ENCODE measurements at regions not wholly inside any gene's neighbourhood (a gene's known extent, or its start where the extent isn't known, plus 50 kb on each side); places are given as distances from the start of the nearest gene placed in this dataset.

DNA sequence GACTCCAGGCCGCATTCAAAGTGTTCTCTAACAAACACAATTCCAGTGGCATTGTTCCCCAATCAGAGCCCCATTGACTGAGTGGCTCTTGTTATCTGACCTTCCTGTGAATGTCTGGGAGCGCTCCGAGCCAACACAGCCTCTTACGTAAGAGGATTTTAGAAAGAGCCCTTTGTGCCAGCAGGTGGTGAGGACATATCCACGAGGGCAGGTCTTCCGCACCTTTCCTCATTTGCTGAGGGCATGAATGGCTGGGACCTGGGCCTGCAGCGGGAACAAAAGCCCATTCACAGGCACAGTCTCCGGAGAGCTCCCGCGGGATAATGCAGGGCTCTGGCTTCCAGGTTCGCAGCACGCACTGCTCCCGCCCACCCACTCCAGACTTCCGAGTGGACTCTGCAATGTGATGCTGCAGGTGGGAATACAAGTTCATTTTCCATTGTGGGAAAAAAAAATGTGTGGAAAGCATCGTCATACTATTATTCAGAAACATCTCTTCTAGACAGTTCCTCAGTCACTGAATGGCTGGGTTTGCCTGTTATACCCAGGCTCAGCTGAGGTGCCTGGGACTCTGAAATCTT is 295.0 kb upstream of the IGFBP3 start:
- H3K4me3 ChIP-seq (ENCODE audit: low read length in 3 of 3), result no peak overlapping the region
- no peak for DNase-seq
- no peak overlapping the region for H3K27ac ChIP-seq (ENCODE audit: low read depth in 2 of 2, low read length in 2 of 2)
- H3K9ac ChIP-seq (ENCODE audit: low read length in 3 of 3), result no peak overlapping the region
- no peaks in the 10 kb centered on the region for H3K4me1 ChIP-seq (ENCODE audit: control insufficient read depth in 2 of 3, insufficient read depth in 2 of 3, low read depth in 1 of 3, low read length in 3 of 3)
- H3K27me3 ChIP-seq (ENCODE audit: control insufficient read depth, insufficient read depth, low read length), result no peaks in the 10 kb centered on the region
- FAIRE-seq, result no peak
- intact Hi-C loops (cut with DNase I), result no loop called here
- TF ChIP-seq, protein P1, sequence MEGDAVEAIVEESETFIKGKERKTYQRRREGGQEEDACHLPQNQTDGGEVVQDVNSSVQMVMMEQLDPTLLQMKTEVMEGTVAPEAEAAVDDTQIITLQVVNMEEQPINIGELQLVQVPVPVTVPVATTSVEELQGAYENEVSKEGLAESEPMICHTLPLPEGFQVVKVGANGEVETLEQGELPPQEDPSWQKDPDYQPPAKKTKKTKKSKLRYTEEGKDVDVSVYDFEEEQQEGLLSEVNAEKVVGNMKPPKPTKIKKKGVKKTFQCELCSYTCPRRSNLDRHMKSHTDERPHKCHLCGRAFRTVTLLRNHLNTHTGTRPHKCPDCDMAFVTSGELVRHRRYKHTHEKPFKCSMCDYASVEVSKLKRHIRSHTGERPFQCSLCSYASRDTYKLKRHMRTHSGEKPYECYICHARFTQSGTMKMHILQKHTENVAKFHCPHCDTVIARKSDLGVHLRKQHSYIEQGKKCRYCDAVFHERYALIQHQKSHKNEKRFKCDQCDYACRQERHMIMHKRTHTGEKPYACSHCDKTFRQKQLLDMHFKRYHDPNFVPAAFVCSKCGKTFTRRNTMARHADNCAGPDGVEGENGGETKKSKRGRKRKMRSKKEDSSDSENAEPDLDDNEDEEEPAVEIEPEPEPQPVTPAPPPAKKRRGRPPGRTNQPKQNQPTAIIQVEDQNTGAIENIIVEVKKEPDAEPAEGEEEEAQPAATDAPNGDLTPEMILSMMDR (IDR thresholded peaks at IDR 0.05; ENCODE audit: borderline replicate concordance, extremely low read depth, insufficient read depth), result no peak
- H3K9me3 ChIP-seq (ENCODE audit: control insufficient read depth in 2 of 3, insufficient read depth in 1 of 3, low read length in 3 of 3), result no peaks in the 10 kb centered on the region
- no peaks in the 10 kb centered on the region for H3K36me3 ChIP-seq (ENCODE audit: control insufficient read depth in 2 of 3, insufficient read depth in 3 of 3, low read length in 3 of 3)

DNA sequence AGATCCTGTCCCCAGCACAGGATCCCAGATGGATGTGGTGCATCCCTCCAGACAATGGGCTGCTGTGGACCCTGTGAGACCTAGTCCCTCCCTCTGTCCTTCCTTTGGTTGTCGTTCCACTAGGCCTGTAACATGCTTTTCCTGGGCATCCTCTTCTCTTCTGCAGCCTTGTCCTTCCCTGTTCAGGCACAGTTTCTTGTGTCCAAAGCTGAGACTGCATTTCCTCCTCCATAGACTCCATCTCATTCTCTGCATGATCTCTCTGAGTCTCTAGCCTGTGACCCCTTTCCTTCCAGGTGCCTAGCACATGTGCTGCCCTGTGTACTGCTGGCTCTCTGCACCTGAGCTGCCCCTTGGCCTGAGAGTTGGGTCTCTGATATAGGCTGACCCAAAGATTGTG is 293.5 kb upstream of the IGFBP3 start:
- no peak for DNase-seq
- no peak overlapping the region for H3K4me3 ChIP-seq (ENCODE audit: low read length in 3 of 3)
- no peaks in the 10 kb centered on the region for H3K27me3 ChIP-seq (ENCODE audit: control insufficient read depth, insufficient read depth, low read length)
- H3K27ac ChIP-seq (ENCODE audit: low read depth in 2 of 2, low read length in 2 of 2), result no peak overlapping the region
- intact Hi-C loops (cut with DNase I), result no loop called here
- FAIRE-seq, result no peak
- no peaks in the 10 kb centered on the region for H3K4me1 ChIP-seq (ENCODE audit: control insufficient read depth in 2 of 3, insufficient read depth in 2 of 3, low read depth in 1 of 3, low read length in 3 of 3)
- H3K36me3 ChIP-seq (ENCODE audit: control insufficient read depth in 2 of 3, insufficient read depth in 3 of 3, low read length in 3 of 3), result no peaks in the 10 kb centered on the region
- TF ChIP-seq, protein P1 (IDR thresholded peaks at IDR 0.05; ENCODE audit: borderline replicate concordance, extremely low read depth, insufficient read depth), result no peak
- no peak overlapping the region for H3K9ac ChIP-seq (ENCODE audit: low read length in 3 of 3)
- H3K9me3 ChIP-seq (ENCODE audit: control insufficient read depth in 2 of 3, insufficient read depth in 1 of 3, low read length in 3 of 3), result no peaks in the 10 kb centered on the region

DNA sequence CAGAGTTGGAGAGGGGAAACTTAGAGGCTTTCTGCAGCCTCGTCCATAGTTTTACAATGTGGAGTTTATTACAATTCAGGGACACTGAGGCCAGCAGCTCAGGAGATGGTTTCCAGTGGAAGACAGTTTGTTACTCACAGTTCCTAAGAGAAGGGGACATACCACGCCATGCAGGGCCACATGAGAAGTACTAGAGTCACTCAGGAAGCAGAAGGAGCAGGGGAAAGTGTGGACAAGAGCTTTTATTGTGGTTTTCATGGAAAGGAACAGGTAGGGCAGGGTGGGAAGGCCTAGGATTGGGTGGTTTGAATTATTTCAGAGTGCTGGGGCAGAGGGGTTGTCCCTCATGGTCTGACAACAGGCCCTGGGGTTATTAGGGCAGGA is 292.1 kb upstream of the IGFBP3 start:
- Histone ChIP-seq H3K27me3 (ENCODE audit: control insufficient read depth, insufficient read depth, low read length) (no peaks in the 10 kb centered on the region), H3K9ac (ENCODE audit: low read length in 3 of 3) (no peak overlapping the region), H3K4me1 (ENCODE audit: control insufficient read depth in 2 of 3, insufficient read depth in 2 of 3, low read depth in 1 of 3, low read length in 3 of 3) (peaks cover 0 to 3% (median 2%) of the 10 kb centered on the region in 3 donors), H3K36me3 (ENCODE audit: control insufficient read depth in 2 of 3, insufficient read depth in 3 of 3, low read length in 3 of 3) (no peaks in the 10 kb centered on the region), H3K27ac (ENCODE audit: low read depth in 2 of 2, low read length in 2 of 2) (no peak overlapping the region), H3K9me3 (ENCODE audit: control insufficient read depth in 2 of 3, insufficient read depth in 1 of 3, low read length in 3 of 3) (no peaks in the 10 kb centered on the region), H3K4me3 (ENCODE audit: low read length in 3 of 3) (no peak overlapping the region)
- intact Hi-C loops (cut with DNase I), result no loop called here
- DNase-seq (no peak), FAIRE-seq (no peak)
- TF ChIP-seq, protein P1 (IDR thresholded peaks at IDR 0.05; ENCODE audit: borderline replicate concordance, extremely low read depth, insufficient read depth), result no peak
